ENCODE measurements at regions not wholly inside any gene's neighbourhood (a gene's known extent, or its start where the extent isn't known, plus 50 kb on each side); places are given as distances from the start of the nearest gene placed in this dataset.

DNA sequence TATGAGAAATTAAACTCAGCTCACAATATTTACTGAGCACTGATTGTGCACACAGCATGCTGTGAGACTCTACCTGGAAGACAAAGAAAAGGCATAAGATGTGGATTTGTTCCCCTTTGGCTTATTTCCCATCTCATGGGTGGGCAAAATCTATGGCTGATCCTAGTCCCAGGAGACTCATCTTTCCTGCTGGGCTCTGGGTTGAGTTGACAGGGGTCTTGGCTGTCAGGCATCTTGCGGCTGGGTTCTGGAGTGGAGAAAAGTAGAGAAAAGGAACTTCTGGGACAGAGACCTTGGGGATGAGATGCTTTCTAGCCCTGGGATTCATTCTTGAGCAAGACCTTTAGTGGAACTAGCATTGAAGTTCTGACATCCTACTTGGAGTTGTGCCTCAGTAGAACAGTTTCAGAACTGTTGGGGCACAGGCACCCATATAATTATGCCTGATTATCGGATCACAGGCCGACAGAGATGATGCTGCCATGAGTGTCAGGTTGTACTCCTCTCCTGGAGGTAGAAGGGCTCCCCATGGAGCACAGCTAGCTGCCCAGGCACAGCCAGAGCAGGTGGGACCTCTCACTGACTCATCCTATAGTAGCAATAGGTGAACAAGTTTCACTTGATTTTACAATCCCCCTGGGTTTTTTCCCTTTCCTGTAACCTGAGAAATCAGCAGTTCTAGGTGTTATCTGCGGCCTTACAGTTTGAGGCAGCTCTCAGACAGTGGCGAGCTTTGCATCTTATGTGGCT lies 260.9 kb downstream of the CYRIA start:
- Histone ChIP-seq H3K79me2 (ENCODE audit: insufficient read depth) (no peaks in the 10 kb centered on the region), H3K4me2 (no peak overlapping the region), H3K27me3 (ENCODE audit: insufficient read depth) (no peaks in the 10 kb centered on the region), H3F3A (replicated peaks; ENCODE audit: insufficient read depth) (no peaks in the 10 kb centered on the region), H3K9me3 (no peaks in the 10 kb centered on the region; the same call in 1 of the 2 replicates), H3K36me3 (replicated peaks in 1 of 2; ENCODE audit: control insufficient read depth in 1 of 2, insufficient read depth in 2 of 2, low read length in 1 of 2) (no peaks in the 10 kb centered on the region), H3K4me1 (ENCODE audit: control insufficient read depth in 1 of 2, insufficient read depth in 2 of 2, low read depth in 1 of 2, low read length in 1 of 2) (peaks cover 0 to 6% of the 10 kb centered on the region in 2 experiments; a peak in 1 of 4 replicates), H3K27ac (ENCODE audit: low read depth in 2 of 2, low read length in 1 of 2) (no peak overlapping the region), H2AFZ (ENCODE audit: low read depth) (no peak overlapping the region), H3K9me2 (no peaks in the 10 kb centered on the region), H3K9ac (no peak overlapping the region), H4K20me1 (ENCODE audit: insufficient read depth) (no peaks in the 10 kb centered on the region), H3K4me3 (ENCODE audit: low read depth in 2 of 2, low read length in 1 of 2) (no peak overlapping the region)
- ChIA-PET POLR2A (no interaction called here), CTCF (interaction anchor here (1.3 to 1.7 kb wide), 2 partner anchors 14 to 465 kb away, joined by 3 read pairs; partner anchors contain the start of gene MYCN)
- no peak for TF ChIP-seq NFIC (IDR thresholded peaks at IDR 0.05; ENCODE audit: borderline replicate concordance)
- no peak for TF ChIP-seq POLR2AphosphoS5 (IDR thresholded peaks at IDR 0.05; ENCODE audit: low read depth, low read length)
- TF ChIP-seq RXRA (IDR thresholded peaks at IDR 0.05; ENCODE audit: borderline replicate concordance, low read depth), result no peak
- no peak for TF ChIP-seq FOXM1 (IDR thresholded peaks at IDR 0.05; ENCODE audit: low read depth)
- TF ChIP-seq TEAD4 (IDR thresholded peaks at IDR 0.05; ENCODE audit: borderline replicate concordance, insufficient read depth), result no peak
- TF ChIP-seq MEF2A (IDR thresholded peaks at IDR 0.05; ENCODE audit: borderline replicate concordance, low read depth), result no peak
- no peak for TF ChIP-seq RFX5 (IDR thresholded peaks at IDR 0.05; ENCODE audit: low read length)
- TF ChIP-seq SIN3A (IDR thresholded peaks at IDR 0.05; ENCODE audit: borderline replicate concordance, low read depth, low read length), result no peak
- no peak for TF ChIP-seq GATA2 (CRISPR knock-in tag; IDR thresholded peaks at IDR 0.05)
- no peak for TF ChIP-seq FOXJ3 (CRISPR knock-in tag; IDR thresholded peaks at IDR 0.05)
- TF ChIP-seq NRF1 (IDR thresholded peaks at IDR 0.05; ENCODE audit: low read depth, low read length), result no peak
- no peak for TF ChIP-seq RCOR1 (IDR thresholded peaks at IDR 0.05; ENCODE audit: low read length)
- TF ChIP-seq, protein P1, sequence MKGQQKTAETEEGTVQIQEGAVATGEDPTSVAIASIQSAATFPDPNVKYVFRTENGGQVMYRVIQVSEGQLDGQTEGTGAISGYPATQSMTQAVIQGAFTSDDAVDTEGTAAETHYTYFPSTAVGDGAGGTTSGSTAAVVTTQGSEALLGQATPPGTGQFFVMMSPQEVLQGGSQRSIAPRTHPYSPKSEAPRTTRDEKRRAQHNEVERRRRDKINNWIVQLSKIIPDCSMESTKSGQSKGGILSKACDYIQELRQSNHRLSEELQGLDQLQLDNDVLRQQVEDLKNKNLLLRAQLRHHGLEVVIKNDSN (IDR thresholded peaks at IDR 0.05; ENCODE audit: borderline replicate concordance, low read depth), result no peak
- TF ChIP-seq, protein P2, sequence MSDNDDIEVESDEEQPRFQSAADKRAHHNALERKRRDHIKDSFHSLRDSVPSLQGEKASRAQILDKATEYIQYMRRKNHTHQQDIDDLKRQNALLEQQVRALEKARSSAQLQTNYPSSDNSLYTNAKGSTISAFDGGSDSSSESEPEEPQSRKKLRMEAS (IDR thresholded peaks at IDR 0.05; ENCODE audit: low read depth), result no peak
- WGBS (ENCODE audit: low lambda C conversion rate), result 16% methylated on average over 5 of the region's 5 CpGs
- no peak for DNase-seq

- no peaks in the 10 kb centered on the region; the same call in 1 of the 2 replicates for H3K9me3 ChIP-seq
- no peak overlapping the region for H3K4me2 ChIP-seq
- H3K27ac ChIP-seq (ENCODE audit: low read depth in 2 of 2, low read length in 1 of 2), result no peak overlapping the region
- ChIA-PET POLR2A (no interaction called here), CTCF (interaction anchor here (1.7 kb wide), 1 partner anchor 464 kb away, joined by 3 read pairs; the partner anchor contains the start of gene MYCN)
- H3K9me2 ChIP-seq, result no peaks in the 10 kb centered on the region
- DNase-seq, result no peak
- peaks cover 0 to 6% of the 10 kb centered on the region in 2 experiments; a peak in 1 of 4 replicates for H3K4me1 ChIP-seq (ENCODE audit: control insufficient read depth in 1 of 2, insufficient read depth in 2 of 2, low read depth in 1 of 2, low read length in 1 of 2)
- no peak overlapping the region for H3K9ac ChIP-seq
- no peaks in the 10 kb centered on the region for H3K27me3 ChIP-seq (ENCODE audit: insufficient read depth)
- H3K79me2 ChIP-seq (ENCODE audit: insufficient read depth), result no peaks in the 10 kb centered on the region
- no peaks in the 10 kb centered on the region for H4K20me1 ChIP-seq (ENCODE audit: insufficient read depth)
- H3K4me3 ChIP-seq (ENCODE audit: low read depth in 2 of 2, low read length in 1 of 2), result no peak overlapping the region
- H3F3A ChIP-seq (replicated peaks; ENCODE audit: insufficient read depth), result no peaks in the 10 kb centered on the region
- 15% methylated on average over 3 of the region's 3 CpGs for WGBS (ENCODE audit: low lambda C conversion rate)
- H3K36me3 ChIP-seq (replicated peaks in 1 of 2; ENCODE audit: control insufficient read depth in 1 of 2, insufficient read depth in 2 of 2, low read length in 1 of 2), result no peaks in the 10 kb centered on the region
- no peak overlapping the region for H2AFZ ChIP-seq (ENCODE audit: low read depth)
- TF ChIP-seq PBX3 (IDR thresholded peaks at IDR 0.05), result no peak
- no peak for TF ChIP-seq POLR2AphosphoS5 (IDR thresholded peaks at IDR 0.05; ENCODE audit: low read depth, low read length)
- TF ChIP-seq RFX5 (IDR thresholded peaks at IDR 0.05; ENCODE audit: low read length), result no peak
- TF ChIP-seq, protein P3, sequence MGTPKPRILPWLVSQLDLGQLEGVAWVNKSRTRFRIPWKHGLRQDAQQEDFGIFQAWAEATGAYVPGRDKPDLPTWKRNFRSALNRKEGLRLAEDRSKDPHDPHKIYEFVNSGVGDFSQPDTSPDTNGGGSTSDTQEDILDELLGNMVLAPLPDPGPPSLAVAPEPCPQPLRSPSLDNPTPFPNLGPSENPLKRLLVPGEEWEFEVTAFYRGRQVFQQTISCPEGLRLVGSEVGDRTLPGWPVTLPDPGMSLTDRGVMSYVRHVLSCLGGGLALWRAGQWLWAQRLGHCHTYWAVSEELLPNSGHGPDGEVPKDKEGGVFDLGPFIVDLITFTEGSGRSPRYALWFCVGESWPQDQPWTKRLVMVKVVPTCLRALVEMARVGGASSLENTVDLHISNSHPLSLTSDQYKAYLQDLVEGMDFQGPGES (IDR thresholded peaks at IDR 0.05; ENCODE audit: low read depth, low read length), result no peak
- no peak for TF ChIP-seq JUND (IDR thresholded peaks at IDR 0.05)
- TF ChIP-seq NRF1 (IDR thresholded peaks at IDR 0.05; ENCODE audit: low read depth, low read length), result no peak
- TF ChIP-seq CTCF (IDR thresholded peaks at IDR 0.05), result no peak
- no peak for TF ChIP-seq ELF1 (IDR thresholded peaks at IDR 0.05)
- TF ChIP-seq MXI1 (IDR thresholded peaks at IDR 0.05; ENCODE audit: low read depth, low read length), result no peak
- TF ChIP-seq, protein P4, sequence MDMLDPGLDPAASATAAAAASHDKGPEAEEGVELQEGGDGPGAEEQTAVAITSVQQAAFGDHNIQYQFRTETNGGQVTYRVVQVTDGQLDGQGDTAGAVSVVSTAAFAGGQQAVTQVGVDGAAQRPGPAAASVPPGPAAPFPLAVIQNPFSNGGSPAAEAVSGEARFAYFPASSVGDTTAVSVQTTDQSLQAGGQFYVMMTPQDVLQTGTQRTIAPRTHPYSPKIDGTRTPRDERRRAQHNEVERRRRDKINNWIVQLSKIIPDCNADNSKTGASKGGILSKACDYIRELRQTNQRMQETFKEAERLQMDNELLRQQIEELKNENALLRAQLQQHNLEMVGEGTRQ (IDR thresholded peaks at IDR 0.05; ENCODE audit: borderline replicate concordance, low read depth, low read length), result no peak
- TF ChIP-seq EP300 (IDR thresholded peaks at IDR 0.05; ENCODE audit: borderline replicate concordance in 1 of 2, low read depth in 1 of 2, low read length in 1 of 2), result no peak
- no peak for TF ChIP-seq NFIC (IDR thresholded peaks at IDR 0.05; ENCODE audit: borderline replicate concordance)
These were observed 261.5 kb downstream of the CYRIA start for GRCh38 chr2:16404146-16404545.
